ENCODE measurements at regions not wholly inside any gene's neighbourhood (a gene's known extent, or its start where the extent isn't known, plus 50 kb on each side); places are given as distances from the start of the nearest gene placed in this dataset.
A peak's percentile ranks its signal among the peaks of the same experiment; 100 is the strongest.

GRCh38 chr10:4345877-4346646 lies 479.9 kb upstream of the AKR1E2 start:
- Mint-ChIP-seq H3K36me3 (no peaks in the 10 kb centered on the region), H3K27ac (no peak overlapping the region), H3K27me3 (ENCODE audit: low read depth) (no peaks in the 10 kb centered on the region), H3K4me1 (peaks cover 19% of the 10 kb centered on the region), H3K9me3 (peaks cover 4% of the 10 kb centered on the region; the same call in 1 of the 2 replicates), H3K4me3 (no peak overlapping the region)
- TF ChIP-seq ZNF512 (CRISPR knock-in tag; IDR thresholded peaks at IDR 0.05; ENCODE audit: borderline replicate concordance) = no peak
- no peak for TF ChIP-seq CREB1 (CRISPR knock-in tag; IDR thresholded peaks at IDR 0.05)
- no peak for TF ChIP-seq STAT6 (CRISPR knock-in tag; conservative IDR thresholded peaks at IDR 0.05; ENCODE audit: low read depth)
- no peak for TF ChIP-seq E2F5 (CRISPR knock-in tag; IDR thresholded peaks at IDR 0.05)
- TF ChIP-seq CDX4 (CRISPR knock-in tag; IDR thresholded peaks at IDR 0.05; ENCODE audit: borderline replicate concordance) = no peak
- no peak for TF ChIP-seq ZNF232 (CRISPR knock-in tag; IDR thresholded peaks at IDR 0.05)
- TF ChIP-seq CREM (CRISPR knock-in tag; IDR thresholded peaks at IDR 0.05) = no peak
- no peak for TF ChIP-seq ZMAT4 (CRISPR knock-in tag; IDR thresholded peaks at IDR 0.05)
- no peak for TF ChIP-seq HMGXB4 (CRISPR knock-in tag; IDR thresholded peaks at IDR 0.05)
- no peak for TF ChIP-seq JAZF1 (CRISPR knock-in tag; IDR thresholded peaks at IDR 0.05)
- no peak for TF ChIP-seq ZBTB43 (CRISPR knock-in tag; IDR thresholded peaks at IDR 0.05)
- ChIA-PET CTCF (no interaction called here), POLR2A (no interaction called here)
- ATAC-seq = no peak
- no peak for DNase-seq (ENCODE audit: low spot score)

GRCh38 chr10:4344492-4344994 lies 481.5 kb upstream of the AKR1E2 start:
- H3K27me3 Mint-ChIP-seq (ENCODE audit: low read depth) = no peaks in the 10 kb centered on the region
- POLR2A ChIA-PET = no interaction called here
- H3K36me3 Mint-ChIP-seq = no peaks in the 10 kb centered on the region
- ATAC-seq (peak; percentile 80), DNase-seq (ENCODE audit: low spot score) (no peak)
- peaks cover 19% of the 10 kb centered on the region for H3K4me1 Mint-ChIP-seq
- H3K9me3 Mint-ChIP-seq = no peaks in the 10 kb centered on the region
- TF ChIP-seq STAT6 (CRISPR knock-in tag; conservative IDR thresholded peaks at IDR 0.05; ENCODE audit: low read depth) = no peak
- H3K4me3 Mint-ChIP-seq = no peak overlapping the region
- CTCF ChIA-PET = no interaction called here
- no peak overlapping the region for H3K27ac Mint-ChIP-seq
